ENCODE measurements at regions not wholly inside any gene's neighbourhood (a gene's known extent, or its start where the extent isn't known, plus 50 kb on each side); places are given as distances from the start of the nearest gene placed in this dataset.

- TF ChIP-seq CTCF (conservative IDR thresholded peaks at IDR 0.05; ENCODE audit: low read depth, low read length), result no peak
- TF ChIP-seq EZH2 (IDR thresholded peaks at IDR 0.05; ENCODE audit: borderline replicate concordance, low read depth, low read length, poor library complexity, severe bottlenecking), result no peak
These were observed 114.1 kb upstream of the NRP1 start for GRCh38 chr10:33448421-33449140.
